Loucy (cell line): ENCODE measurements at regions not wholly inside any gene's neighbourhood (a gene's known extent, or its start where the extent isn't known, plus 50 kb on each side); places are given as distances from the start of the nearest gene placed in this dataset.

Source experiments
- H2AFZ ChIP-seq: fragments of 200-600 bp; sonication (generic); 2 replicates; pipeline ENCODE4 v1.6.0; 2016; ENCODE audit warnings: antibody characterized with exemption, mild to moderate bottlenecking, low read length, moderate library complexity
- H3F3A ChIP-seq: fragments of 200-600 bp; 2 replicates; pipeline ENCODE4 v1.6.0; 2016; ENCODE audit warnings: antibody characterized with exemption, low read depth, mild to moderate bottlenecking
- H3K27me3 ChIP-seq: fragments of 200-600 bp; sonication (generic); 2 replicates; pipeline ENCODE4 v1.6.1; 2014; ENCODE audit warnings: low read length, mild to moderate bottlenecking; ENCODE audit not compliant: insufficient read depth, poor library complexity, severe bottlenecking
- H3K36me3 ChIP-seq: fragments of 200-600 bp; sonication (generic); 2 replicates; pipeline ENCODE4 v1.6.1; 2016; ENCODE audit warnings: low read length; ENCODE audit not compliant: insufficient read depth
- H3K4me1 ChIP-seq: fragments of 200-600 bp; sonication (generic); 2 replicates; pipeline ENCODE4 v1.5.1; 2014; ENCODE audit warnings: low read length, mild to moderate bottlenecking; ENCODE audit not compliant: insufficient read depth, poor library complexity, severe bottlenecking
- H3K4me2 ChIP-seq: fragments of 200-600 bp; sonication (generic); 2 replicates; pipeline ENCODE4 v1.6.0; 2014; ENCODE audit warnings: antibody characterized with exemption, low read length, low read depth, mild to moderate bottlenecking; ENCODE audit not compliant: poor library complexity, severe bottlenecking
- H3K4me3 ChIP-seq: fragments of 200-600 bp; sonication (generic); 2 replicates; pipeline ENCODE4 v1.5.1; 2014; ENCODE audit warnings: low read length, mild to moderate bottlenecking, mixed read lengths; ENCODE audit not compliant: poor library complexity, severe bottlenecking
- H3K79me2 ChIP-seq: fragments of 200-600 bp; sonication (generic); 2 replicates; pipeline ENCODE4 v1.6.1; 2014; ENCODE audit warnings: low read length; ENCODE audit not compliant: insufficient read depth
- H3K9ac ChIP-seq: fragments of 200-600 bp; sonication (generic); 2 replicates; pipeline ENCODE4 v1.6.0; 2014; ENCODE audit warnings: mild to moderate bottlenecking, low read depth, low read length, moderate library complexity; ENCODE audit not compliant: poor library complexity, severe bottlenecking
- H3K9me2 ChIP-seq: fragments of 200-600 bp; sonication (generic); replicated peaks from 2 replicates; pipeline ENCODE4 v1.6.1; 2016; ENCODE audit warnings: low read depth, low read length, mixed read lengths
- H3K9me3 ChIP-seq: fragments of 200-600 bp; sonication (generic); 2 replicates; pipeline ENCODE4 v1.6.1; 2014; ENCODE audit warnings: mild to moderate bottlenecking, antibody characterized with exemption, low read length, low read depth; ENCODE audit not compliant: insufficient read depth
- H4K20me1 ChIP-seq: fragments of 200-600 bp; sonication (generic); 2 replicates; pipeline ENCODE4 v1.6.0; 2014; ENCODE audit warnings: antibody characterized with exemption, low read length, mild to moderate bottlenecking; ENCODE audit not compliant: insufficient read depth, poor library complexity, severe bottlenecking
- EZH2phosphoT487 ChIP-seq: fragments of 200-600 bp; IDR thresholded peaks from 2 replicates; pipeline ENCODE4 v1.6.1; 2018; ENCODE audit warnings: antibody characterized with exemption, mild to moderate bottlenecking, moderate library complexity, borderline replicate concordance
- TF ChIP-seq, protein P1 (sequence below): fragments of 200-600 bp; sonication (generic); conservative IDR thresholded peaks from 2 replicates; pipeline ENCODE4 v1.5.1; 2014; ENCODE audit warnings: mild to moderate bottlenecking, antibody characterized with exemption, low read length

DNA sequence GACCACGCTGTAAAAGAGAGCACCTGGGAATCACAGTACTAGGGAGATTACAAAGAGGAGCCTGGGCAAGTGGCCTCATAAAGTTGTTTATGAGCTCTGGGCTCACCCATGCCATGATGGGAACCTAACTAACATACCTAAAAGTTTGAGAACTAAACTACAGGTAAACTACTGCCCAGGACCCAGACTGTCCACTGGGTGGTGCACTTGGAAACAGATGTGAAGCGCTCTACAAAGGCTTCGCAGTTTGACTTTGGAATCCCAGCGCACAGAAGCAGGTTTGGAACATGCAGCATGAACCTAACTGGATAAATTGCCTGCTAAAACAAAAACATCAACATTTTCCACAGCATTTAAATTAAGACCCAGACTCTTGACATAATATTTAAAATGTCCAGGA, 418.6 kb downstream of the FAM181B start:
- Histone ChIP-seq H3K9me2 (no peaks in the 10 kb centered on the region), H3K9me3 (peaks cover 2% of the 10 kb centered on the region; the same call in 1 of the 2 replicates), H3F3A (no peaks in the 10 kb centered on the region), H3K4me1 (no peaks in the 10 kb centered on the region), H3K4me3 (no peak overlapping the region), H3K9ac (no peak overlapping the region), H2AFZ (no peak overlapping the region), H4K20me1 (no peaks in the 10 kb centered on the region), H3K4me2 (no peak overlapping the region), H3K36me3 (no peaks in the 10 kb centered on the region), H3K27me3 (no peaks in the 10 kb centered on the region), H3K79me2 (no peaks in the 10 kb centered on the region)
- TF ChIP-seq, protein P1, sequence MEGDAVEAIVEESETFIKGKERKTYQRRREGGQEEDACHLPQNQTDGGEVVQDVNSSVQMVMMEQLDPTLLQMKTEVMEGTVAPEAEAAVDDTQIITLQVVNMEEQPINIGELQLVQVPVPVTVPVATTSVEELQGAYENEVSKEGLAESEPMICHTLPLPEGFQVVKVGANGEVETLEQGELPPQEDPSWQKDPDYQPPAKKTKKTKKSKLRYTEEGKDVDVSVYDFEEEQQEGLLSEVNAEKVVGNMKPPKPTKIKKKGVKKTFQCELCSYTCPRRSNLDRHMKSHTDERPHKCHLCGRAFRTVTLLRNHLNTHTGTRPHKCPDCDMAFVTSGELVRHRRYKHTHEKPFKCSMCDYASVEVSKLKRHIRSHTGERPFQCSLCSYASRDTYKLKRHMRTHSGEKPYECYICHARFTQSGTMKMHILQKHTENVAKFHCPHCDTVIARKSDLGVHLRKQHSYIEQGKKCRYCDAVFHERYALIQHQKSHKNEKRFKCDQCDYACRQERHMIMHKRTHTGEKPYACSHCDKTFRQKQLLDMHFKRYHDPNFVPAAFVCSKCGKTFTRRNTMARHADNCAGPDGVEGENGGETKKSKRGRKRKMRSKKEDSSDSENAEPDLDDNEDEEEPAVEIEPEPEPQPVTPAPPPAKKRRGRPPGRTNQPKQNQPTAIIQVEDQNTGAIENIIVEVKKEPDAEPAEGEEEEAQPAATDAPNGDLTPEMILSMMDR: peak; percentile 49
- TF ChIP-seq EZH2phosphoT487: no peak

GRCh38 chr11:82308979-82309378, 424.7 kb downstream of the FAM181B start:
- Histone ChIP-seq H3K36me3 (no peaks in the 10 kb centered on the region), H3K4me3 (no peak overlapping the region), H3K4me2 (no peak overlapping the region), H3K9me2 (no peaks in the 10 kb centered on the region), H2AFZ (no peak overlapping the region), H4K20me1 (no peaks in the 10 kb centered on the region), H3K79me2 (no peaks in the 10 kb centered on the region), H3K4me1 (no peaks in the 10 kb centered on the region), H3F3A (no peaks in the 10 kb centered on the region), H3K27me3 (no peaks in the 10 kb centered on the region), H3K9ac (no peak overlapping the region), H3K9me3 (no peaks in the 10 kb centered on the region)
- TF ChIP-seq, protein P1: no peak
- no peak for TF ChIP-seq EZH2phosphoT487

DNA sequence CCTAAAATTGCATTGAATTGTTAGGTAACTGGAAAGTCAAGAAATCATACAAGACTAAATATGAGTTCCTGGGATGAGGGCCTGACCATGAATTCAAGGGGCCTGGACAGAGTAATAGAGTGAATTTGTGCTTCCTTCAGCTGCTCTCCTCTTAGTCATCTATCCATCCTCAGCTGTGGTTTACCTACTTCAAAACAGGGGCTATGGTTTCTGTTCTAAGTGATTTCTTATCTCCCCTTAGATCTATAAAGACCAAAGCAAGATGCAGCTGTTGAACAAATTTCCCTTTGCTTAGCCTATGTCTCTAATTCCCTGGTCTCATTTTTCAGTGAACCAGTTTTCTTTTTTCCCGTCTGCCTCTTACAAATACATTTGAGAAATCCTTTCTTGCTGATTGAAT, 428.5 kb downstream of the FAM181B start:
- no peaks in the 10 kb centered on the region for H4K20me1 ChIP-seq
- TF ChIP-seq, protein P1: no peak
- TF ChIP-seq EZH2phosphoT487: no peak
- H3F3A ChIP-seq: no peaks in the 10 kb centered on the region
- no peak overlapping the region for H3K4me2 ChIP-seq
- H3K4me3 ChIP-seq: no peak overlapping the region
- no peaks in the 10 kb centered on the region for H3K9me3 ChIP-seq
- H3K79me2 ChIP-seq: no peaks in the 10 kb centered on the region
- H3K9me2 ChIP-seq: no peaks in the 10 kb centered on the region
- no peaks in the 10 kb centered on the region for H3K4me1 ChIP-seq
- H2AFZ ChIP-seq: no peak overlapping the region
- no peaks in the 10 kb centered on the region for H3K27me3 ChIP-seq
- no peaks in the 10 kb centered on the region for H3K36me3 ChIP-seq
- H3K9ac ChIP-seq: no peak overlapping the region
